ENCODE measurements at regions not wholly inside any gene's neighbourhood (a gene's known extent, or its start where the extent isn't known, plus 50 kb on each side); places are given as distances from the start of the nearest gene placed in this dataset.

- DNase-seq: no peak
Measured at GRCh38 chr20:52540509-52540908, 348.9 kb upstream of the ZFP64 start.

GRCh38 chr20:52539891-52540290, 348.3 kb upstream of the ZFP64 start:
- no peak for DNase-seq

GRCh38 chr20:52536841-52537400, 345.3 kb upstream of the ZFP64 start:
- no peak for DNase-seq

GRCh38 chr20:52536040-52536439, 344.5 kb upstream of the ZFP64 start:
- no peak for DNase-seq

GRCh38 chr20:52534616-52535015, 343.0 kb upstream of the ZFP64 start:
- DNase-seq: no peak

- no peak for DNase-seq
Measured at GRCh38 chr20:52533401-52533800, 341.8 kb upstream of the ZFP64 start.

GRCh38 chr20:52532674-52533073, 341.1 kb upstream of the ZFP64 start:
- no peak for DNase-seq

GRCh38 chr20:52530571-52530970, 339.0 kb upstream of the ZFP64 start:
- no peak for DNase-seq

GRCh38 chr20:52529826-52530225, 338.2 kb upstream of the ZFP64 start:
- DNase-seq: no peak

GRCh38 chr20:52524861-52525260, 333.3 kb upstream of the ZFP64 start:
- no peak for DNase-seq

GRCh38 chr20:52518735-52519134, 327.2 kb upstream of the ZFP64 start:
- DNase-seq: no peak

GRCh38 chr20:52515877-52516276, 324.3 kb upstream of the ZFP64 start:
- no peak for DNase-seq

- DNase-seq: no peak
Measured at GRCh38 chr20:52500157-52500556, 308.6 kb upstream of the ZFP64 start.

- DNase-seq: no peak
Measured at GRCh38 chr20:52497731-52498130, 306.2 kb upstream of the ZFP64 start.

GRCh38 chr20:52496191-52496590, 304.6 kb upstream of the ZFP64 start:
- DNase-seq: no peak

GRCh38 chr20:52494244-52494643, 302.7 kb upstream of the ZFP64 start:
- DNase-seq: no peak

- DNase-seq: no peak
Measured at GRCh38 chr20:52493171-52493721, 301.7 kb upstream of the ZFP64 start.

GRCh38 chr20:52490711-52491430, 299.3 kb upstream of the ZFP64 start:
- DNase-seq: no peak

GRCh38 chr20:52484438-52484837, 292.9 kb upstream of the ZFP64 start:
- no peak for DNase-seq

GRCh38 chr20:52483382-52483781, 291.8 kb upstream of the ZFP64 start:
- no peak for DNase-seq

GRCh38 chr20:52482044-52482443, 290.5 kb upstream of the ZFP64 start:
- DNase-seq: no peak

GRCh38 chr20:52481443-52481842, 289.9 kb upstream of the ZFP64 start:
- no peak for DNase-seq

- no peak for DNase-seq
Measured at GRCh38 chr20:52476074-52476750, 284.6 kb upstream of the ZFP64 start.

- no peak for DNase-seq
Measured at GRCh38 chr20:52473186-52473585, 281.6 kb upstream of the ZFP64 start.

All from central memory CD4-positive, alpha-beta T cell (primary cell).